DND-41 (cell line): ENCODE measurements at regions not wholly inside any gene's neighbourhood (a gene's known extent, or its start where the extent isn't known, plus 50 kb on each side); places are given as distances from the start of the nearest gene placed in this dataset.

Experiments used
- ATAC-seq: fragments of 200-7000 bp; cut with Tn5 transposase; 3 replicates; pipeline ENCODE4 v1.9.1; 2021; ENCODE audit warnings: low read depth; ENCODE audit not compliant: insufficient read depth
- DNase-seq: peaks from one replicate; pipeline ENCODE4 v3.0.0-alpha.2; 2020
- H2AFZ ChIP-seq: 2 replicates; pipeline ENCODE4 v1.6.0; 2012; ENCODE audit warnings: low read depth, low read length
- H3K27ac ChIP-seq: 2 replicates; pipeline ENCODE4 v1.5.1; 2012; ENCODE audit warnings: low read length, inconsistent platforms
- H3K27me3 ChIP-seq: fragments of 200-600 bp; sonication (generic); 2 replicates; pipeline ENCODE4 v1.6.0; 2012; ENCODE audit warnings: low read length, mild to moderate bottlenecking, inconsistent platforms; ENCODE audit not compliant: insufficient read depth, poor library complexity
- H3K36me3 ChIP-seq: 2 replicates; pipeline ENCODE4 v1.5.1; 2012; ENCODE audit warnings: low read length, inconsistent platforms; ENCODE audit not compliant: insufficient read depth
- H3K4me1 ChIP-seq: 2 replicates; pipeline ENCODE4 v1.5.1; 2012; ENCODE audit warnings: mild to moderate bottlenecking, low read length; ENCODE audit not compliant: insufficient read depth
- H3K4me2 ChIP-seq: 2 replicates; pipeline ENCODE4 v1.6.0; 2012; ENCODE audit warnings: mild to moderate bottlenecking, moderate library complexity, low read length, inconsistent platforms; ENCODE audit not compliant: insufficient read depth
- H3K4me3 ChIP-seq, 2 experiments: fragments of 200-600 bp in 1 of 2; shearing (Covaris generic) in 1 of 2; 2 replicates each; pipeline ENCODE4 v1.5.1; 2012 to 2016; ENCODE audit warnings: inconsistent platforms in 2 of 2, low read length in 2 of 2, mild to moderate bottlenecking in 2 of 2, low read depth in 1 of 2, moderate library complexity in 1 of 2
- H3K79me2 ChIP-seq: 2 replicates; pipeline ENCODE4 v1.6.0; 2012; ENCODE audit warnings: low read length, inconsistent platforms; ENCODE audit not compliant: insufficient read depth
- H3K9ac ChIP-seq: 2 replicates; pipeline ENCODE4 v1.6.0; 2012; ENCODE audit warnings: low read depth, mild to moderate bottlenecking, inconsistent platforms, low read length, moderate library complexity
- H3K9me3 ChIP-seq: 2 replicates; pipeline ENCODE4 v1.5.1; 2012; ENCODE audit warnings: low read length, moderate library complexity, mild to moderate bottlenecking, inconsistent platforms; ENCODE audit not compliant: insufficient read depth, severe bottlenecking
- H4K20me1 ChIP-seq: 2 replicates; pipeline ENCODE4 v1.6.0; 2012; ENCODE audit warnings: low read length; ENCODE audit not compliant: insufficient read depth
- EZH2 ChIP-seq: IDR thresholded peaks from 3 replicates; pipeline ENCODE4 v1.6.1; 2012; ENCODE audit warnings: borderline replicate concordance, low read depth, mild to moderate bottlenecking, moderate library complexity, low read length, inconsistent platforms; ENCODE audit not compliant: severe bottlenecking
- TF ChIP-seq, protein P1 (sequence below): IDR thresholded peaks from 2 replicates; pipeline ENCODE4 v1.5.1; 2012; ENCODE audit warnings: borderline replicate concordance, low read length, moderate library complexity, mild to moderate bottlenecking; ENCODE audit not compliant: poor library complexity, severe bottlenecking; ENCODE audit errors: extremely low read depth

GRCh38 chr4:58502839-58503238 is 1392.7 kb upstream of the IGFBP7 start:
- no peak overlapping the region for H3K4me3 ChIP-seq
- H2AFZ ChIP-seq = no peak overlapping the region
- no peaks in the 10 kb centered on the region for H3K9me3 ChIP-seq
- no peak for TF ChIP-seq EZH2
- TF ChIP-seq, protein P1, sequence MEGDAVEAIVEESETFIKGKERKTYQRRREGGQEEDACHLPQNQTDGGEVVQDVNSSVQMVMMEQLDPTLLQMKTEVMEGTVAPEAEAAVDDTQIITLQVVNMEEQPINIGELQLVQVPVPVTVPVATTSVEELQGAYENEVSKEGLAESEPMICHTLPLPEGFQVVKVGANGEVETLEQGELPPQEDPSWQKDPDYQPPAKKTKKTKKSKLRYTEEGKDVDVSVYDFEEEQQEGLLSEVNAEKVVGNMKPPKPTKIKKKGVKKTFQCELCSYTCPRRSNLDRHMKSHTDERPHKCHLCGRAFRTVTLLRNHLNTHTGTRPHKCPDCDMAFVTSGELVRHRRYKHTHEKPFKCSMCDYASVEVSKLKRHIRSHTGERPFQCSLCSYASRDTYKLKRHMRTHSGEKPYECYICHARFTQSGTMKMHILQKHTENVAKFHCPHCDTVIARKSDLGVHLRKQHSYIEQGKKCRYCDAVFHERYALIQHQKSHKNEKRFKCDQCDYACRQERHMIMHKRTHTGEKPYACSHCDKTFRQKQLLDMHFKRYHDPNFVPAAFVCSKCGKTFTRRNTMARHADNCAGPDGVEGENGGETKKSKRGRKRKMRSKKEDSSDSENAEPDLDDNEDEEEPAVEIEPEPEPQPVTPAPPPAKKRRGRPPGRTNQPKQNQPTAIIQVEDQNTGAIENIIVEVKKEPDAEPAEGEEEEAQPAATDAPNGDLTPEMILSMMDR = no peak
- H3K4me1 ChIP-seq = no peaks in the 10 kb centered on the region
- DNase-seq (no peak), ATAC-seq (no peak)
- H3K79me2 ChIP-seq = no peaks in the 10 kb centered on the region
- no peak overlapping the region for H3K4me2 ChIP-seq
- H3K27ac ChIP-seq = no peak overlapping the region
- H3K27me3 ChIP-seq = no peaks in the 10 kb centered on the region
- no peaks in the 10 kb centered on the region for H4K20me1 ChIP-seq
- H3K9ac ChIP-seq = no peak overlapping the region
- H3K36me3 ChIP-seq = no peaks in the 10 kb centered on the region

DNA sequence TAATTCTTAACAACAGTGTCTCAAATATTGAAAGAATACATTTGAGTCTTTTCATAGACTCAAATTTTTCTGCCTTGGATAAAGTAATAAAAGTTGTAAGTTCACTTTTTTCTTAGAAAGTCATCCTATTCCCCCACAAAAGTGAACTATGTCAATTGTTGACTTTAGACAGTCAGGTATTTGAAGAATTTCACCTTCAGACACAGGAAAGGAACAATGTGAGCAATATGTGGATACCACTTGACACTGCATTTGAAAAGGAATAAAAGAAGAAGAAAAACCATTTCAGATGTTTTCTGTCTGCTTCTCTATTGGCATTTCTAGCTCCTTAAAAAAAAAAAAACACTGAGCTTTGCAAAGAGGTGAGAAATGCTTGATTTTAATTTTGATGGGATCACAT is 1389.0 kb upstream of the IGFBP7 start:
- DNase-seq = no peak
- Histone ChIP-seq H2AFZ (no peak overlapping the region), H3K27ac (no peak overlapping the region), H3K9ac (no peak overlapping the region), H3K4me3 (no peak overlapping the region), H3K79me2 (no peaks in the 10 kb centered on the region), H3K4me1 (no peaks in the 10 kb centered on the region), H3K27me3 (no peaks in the 10 kb centered on the region), H3K9me3 (no peaks in the 10 kb centered on the region), H4K20me1 (no peaks in the 10 kb centered on the region), H3K4me2 (no peak overlapping the region), H3K36me3 (no peaks in the 10 kb centered on the region)
- TF ChIP-seq EZH2 = no peak
- TF ChIP-seq, protein P1 = no peak
- no peak for ATAC-seq

DNA sequence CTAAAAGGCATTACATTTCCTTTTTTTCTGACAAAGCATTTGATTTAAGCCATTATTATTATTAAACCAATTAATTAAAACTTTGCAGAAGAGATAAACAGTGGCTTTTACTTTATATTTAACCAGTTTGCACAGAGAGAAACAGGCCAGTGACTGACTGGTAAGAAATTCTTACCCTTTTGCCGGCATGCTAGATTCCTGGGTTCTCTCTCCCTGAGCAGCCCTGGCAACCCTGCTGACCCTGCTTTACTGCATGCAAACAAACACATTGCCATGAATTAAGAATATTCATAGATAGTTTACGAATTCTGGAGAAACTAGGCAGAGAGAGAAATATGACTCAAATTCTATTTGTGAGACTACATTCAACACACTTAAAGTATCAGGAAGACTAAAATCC is 1381.4 kb upstream of the IGFBP7 start:
- H3K79me2 ChIP-seq = no peaks in the 10 kb centered on the region
- no peaks in the 10 kb centered on the region for H3K27me3 ChIP-seq
- no peak for ATAC-seq
- no peak overlapping the region for H3K9ac ChIP-seq
- H3K9me3 ChIP-seq = no peaks in the 10 kb centered on the region
- H2AFZ ChIP-seq = no peak overlapping the region
- H3K4me1 ChIP-seq = no peaks in the 10 kb centered on the region
- H3K4me2 ChIP-seq = no peak overlapping the region
- no peaks in the 10 kb centered on the region for H4K20me1 ChIP-seq
- H3K4me3 ChIP-seq = no peak overlapping the region
- DNase-seq = no peak
- H3K36me3 ChIP-seq = no peaks in the 10 kb centered on the region
- no peak overlapping the region for H3K27ac ChIP-seq
- TF ChIP-seq EZH2 = no peak
- TF ChIP-seq, protein P1 = no peak

GRCh38 chr4:58477950-58478349 is 1367.8 kb upstream of the IGFBP7 start:
- H2AFZ ChIP-seq = no peak overlapping the region
- no peaks in the 10 kb centered on the region for H3K27me3 ChIP-seq
- no peaks in the 10 kb centered on the region for H3K36me3 ChIP-seq
- H3K79me2 ChIP-seq = no peaks in the 10 kb centered on the region
- no peak overlapping the region for H3K9ac ChIP-seq
- DNase-seq (no peak), ATAC-seq (no peak)
- H4K20me1 ChIP-seq = no peaks in the 10 kb centered on the region
- H3K4me3 ChIP-seq = no peak overlapping the region
- TF ChIP-seq, protein P1 = no peak
- no peak for TF ChIP-seq EZH2
- no peaks in the 10 kb centered on the region for H3K9me3 ChIP-seq
- no peaks in the 10 kb centered on the region for H3K4me1 ChIP-seq
- H3K4me2 ChIP-seq = no peak overlapping the region
- H3K27ac ChIP-seq = no peak overlapping the region
